ENCODE measurements at regions not wholly inside any gene's neighbourhood (a gene's known extent, or its start where the extent isn't known, plus 50 kb on each side); places are given as distances from the start of the nearest gene placed in this dataset.

GRCh38 chr15:27639595-27639994, 459.5 kb downstream of the OCA2 start:
- TF ChIP-seq, protein P1, sequence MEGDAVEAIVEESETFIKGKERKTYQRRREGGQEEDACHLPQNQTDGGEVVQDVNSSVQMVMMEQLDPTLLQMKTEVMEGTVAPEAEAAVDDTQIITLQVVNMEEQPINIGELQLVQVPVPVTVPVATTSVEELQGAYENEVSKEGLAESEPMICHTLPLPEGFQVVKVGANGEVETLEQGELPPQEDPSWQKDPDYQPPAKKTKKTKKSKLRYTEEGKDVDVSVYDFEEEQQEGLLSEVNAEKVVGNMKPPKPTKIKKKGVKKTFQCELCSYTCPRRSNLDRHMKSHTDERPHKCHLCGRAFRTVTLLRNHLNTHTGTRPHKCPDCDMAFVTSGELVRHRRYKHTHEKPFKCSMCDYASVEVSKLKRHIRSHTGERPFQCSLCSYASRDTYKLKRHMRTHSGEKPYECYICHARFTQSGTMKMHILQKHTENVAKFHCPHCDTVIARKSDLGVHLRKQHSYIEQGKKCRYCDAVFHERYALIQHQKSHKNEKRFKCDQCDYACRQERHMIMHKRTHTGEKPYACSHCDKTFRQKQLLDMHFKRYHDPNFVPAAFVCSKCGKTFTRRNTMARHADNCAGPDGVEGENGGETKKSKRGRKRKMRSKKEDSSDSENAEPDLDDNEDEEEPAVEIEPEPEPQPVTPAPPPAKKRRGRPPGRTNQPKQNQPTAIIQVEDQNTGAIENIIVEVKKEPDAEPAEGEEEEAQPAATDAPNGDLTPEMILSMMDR (IDR thresholded peaks at IDR 0.05), result no peak
- no peak for TF ChIP-seq POLR2AphosphoS5 (IDR thresholded peaks at IDR 0.05)

All from prostate gland (tissue), 2 donors.